Right atrium auricular region (tissue), 2 donors: ENCODE measurements at regions not wholly inside any gene's neighbourhood (a gene's known extent, or its start where the extent isn't known, plus 50 kb on each side); places are given as distances from the start of the nearest gene placed in this dataset.

ENCODE experiments used
- DNase-seq: peaks from one replicate; pipeline ENCODE4 v3.0.0-alpha.2; 2019; ENCODE audit warnings: low spot score
- H3K27ac ChIP-seq, 2 donors: fragments of 200-600 bp; sonication (generic); 1 replicate in 1 of 2; 2 replicates in 1 of 2; pipeline ENCODE4 v1.5.1; 2016 to 2019
- H3K27me3 ChIP-seq, 2 donors: fragments of 200-600 bp; sonication (generic); one replicate each; pipeline versions ENCODE4 v1.5.1 to v1.6.0; 2017 to 2019
- H3K36me3 ChIP-seq: fragments of 200-600 bp; sonication (generic); one replicate; pipeline ENCODE4 v1.5.1; 2016
- H3K4me1 ChIP-seq, 2 donors: fragments of 200-600 bp; sonication (generic); one replicate each; pipeline versions ENCODE4 v1.5.1 to v1.6.0; 2017 to 2019
- H3K4me3 ChIP-seq, 2 donors: fragments of 200-600 bp; sonication (generic); 1 replicate in 1 of 2; 2 replicates in 1 of 2; pipeline ENCODE4 v1.5.1; 2017 to 2019; ENCODE audit warnings: mild to moderate bottlenecking in 1 of 2, moderate library complexity in 1 of 2
- H3K9me3 ChIP-seq, 2 donors: fragments of 200-600 bp; sonication (generic); one replicate each; pipeline ENCODE4 v1.5.1; 2019
- CTCF ChIP-seq, 2 donors: fragments of 200-600 bp; sonication (generic); IDR thresholded peaks; one replicate each; pipeline ENCODE4 v1.5.1; 2019; ENCODE audit warnings: antibody characterized with exemption in 2 of 2

GRCh38 chr14:82905762-82906161 is 1372.1 kb upstream of the SEL1L start:
- Histone ChIP-seq H3K9me3 (no peaks in the 10 kb centered on the region), H3K4me1 (no peaks in the 10 kb centered on the region), H3K27me3 (no peaks in the 10 kb centered on the region), H3K27ac (no peak overlapping the region), H3K4me3 (no peak overlapping the region), H3K36me3 (no peaks in the 10 kb centered on the region)
- no peak for DNase-seq
- no peak for TF ChIP-seq CTCF (IDR thresholded peaks at IDR 0.05)

GRCh38 chr14:82911930-82912329 is 1378.3 kb upstream of the SEL1L start:
- Histone ChIP-seq H3K27ac (no peak overlapping the region), H3K36me3 (no peaks in the 10 kb centered on the region), H3K27me3 (no peaks in the 10 kb centered on the region), H3K9me3 (no peaks in the 10 kb centered on the region), H3K4me1 (no peaks in the 10 kb centered on the region), H3K4me3 (no peak overlapping the region)
- TF ChIP-seq CTCF (IDR thresholded peaks at IDR 0.05), result no peak
- DNase-seq, result no peak

GRCh38 chr14:82913396-82913795 is 1379.7 kb upstream of the SEL1L start:
- no peak for DNase-seq
- Histone ChIP-seq H3K27me3 (no peaks in the 10 kb centered on the region), H3K9me3 (no peaks in the 10 kb centered on the region)

GRCh38 chr14:82915381-82915780 is 1381.7 kb upstream of the SEL1L start:
- H3K27me3 ChIP-seq, result no peaks in the 10 kb centered on the region
- no peak for TF ChIP-seq CTCF (IDR thresholded peaks at IDR 0.05)
- no peak for DNase-seq
- no peaks in the 10 kb centered on the region for H3K4me1 ChIP-seq
- no peaks in the 10 kb centered on the region for H3K36me3 ChIP-seq
- no peaks in the 10 kb centered on the region for H3K9me3 ChIP-seq
- H3K27ac ChIP-seq, result no peak overlapping the region
- no peak overlapping the region for H3K4me3 ChIP-seq

More at GRCh38 chr14:82913396-82913795, 1379.7 kb upstream of the SEL1L start:
- H3K36me3 ChIP-seq, result no peaks in the 10 kb centered on the region
- no peak overlapping the region for H3K4me3 ChIP-seq
- no peak overlapping the region for H3K27ac ChIP-seq
- no peak for TF ChIP-seq CTCF (IDR thresholded peaks at IDR 0.05)
- H3K4me1 ChIP-seq, result no peaks in the 10 kb centered on the region

GRCh38 chr14:82935691-82936090 is 1402.0 kb upstream of the SEL1L start:
- no peak for TF ChIP-seq CTCF (IDR thresholded peaks at IDR 0.05)
- Histone ChIP-seq H3K4me3 (no peak overlapping the region), H3K4me1 (no peaks in the 10 kb centered on the region), H3K27ac (no peak overlapping the region), H3K27me3 (no peaks in the 10 kb centered on the region), H3K9me3 (no peaks in the 10 kb centered on the region), H3K36me3 (no peaks in the 10 kb centered on the region)
- no peak for DNase-seq

- no peaks in the 10 kb centered on the region for H3K27me3 ChIP-seq
- no peaks in the 10 kb centered on the region for H3K4me1 ChIP-seq
- TF ChIP-seq CTCF (IDR thresholded peaks at IDR 0.05), result no peak
- H3K36me3 ChIP-seq, result no peaks in the 10 kb centered on the region
- no peaks in the 10 kb centered on the region for H3K9me3 ChIP-seq
- no peak overlapping the region for H3K4me3 ChIP-seq
- no peak for DNase-seq
- no peak overlapping the region for H3K27ac ChIP-seq
Measured at GRCh38 chr14:82951171-82951570, 1417.5 kb upstream of the SEL1L start.
